Liver (tissue), 8 donors: ENCODE measurements at regions not wholly inside any gene's neighbourhood (a gene's known extent, or its start where the extent isn't known, plus 50 kb on each side); places are given as distances from the start of the nearest gene placed in this dataset.

Experiments
- DNase-seq: peaks from one replicate; pipeline ENCODE4 v3.0.0-alpha.2; 2017; ENCODE audit warnings: low spot score
- H3K27ac ChIP-seq, 2 donors: one replicate each; pipeline ENCODE4 v1.7.0; 2013; ENCODE audit warnings: inconsistent platforms in 2 of 2, low read length in 2 of 2, control low read depth in 1 of 2, low read depth in 1 of 2, mild to moderate bottlenecking in 1 of 2
- H3K27me3 ChIP-seq, 4 donors: one replicate each; pipeline versions ENCODE4 v1.6.1 to v1.7.0; 2013; ENCODE audit warnings: low read length in 3 of 4, inconsistent platforms in 1 of 4, mild to moderate bottlenecking in 1 of 4, moderate library complexity in 1 of 4; ENCODE audit not compliant: control insufficient read depth in 4 of 4, insufficient read depth in 4 of 4
- H3K36me3 ChIP-seq, 4 donors: one replicate each; pipeline versions ENCODE4 v1.6.1 to v1.7.0; 2013; ENCODE audit warnings: low read length in 3 of 4, mild to moderate bottlenecking in 3 of 4, low read depth in 1 of 4, moderate library complexity in 1 of 4; ENCODE audit not compliant: control insufficient read depth in 4 of 4, insufficient read depth in 3 of 4
- H3K4me1 ChIP-seq, 4 donors: one replicate each; pipeline versions ENCODE4 v1.6.1 to v1.7.0; 2013; ENCODE audit warnings: low read length in 3 of 4, mild to moderate bottlenecking in 3 of 4, moderate library complexity in 1 of 4; ENCODE audit not compliant: control insufficient read depth in 4 of 4, insufficient read depth in 4 of 4
- H3K4me3 ChIP-seq, 3 donors: one replicate each; pipeline versions ENCODE4 v1.6.1 to v1.7.0; 2013; ENCODE audit warnings: low read length in 3 of 3, control low read depth in 1 of 3, low read depth in 1 of 3, mild to moderate bottlenecking in 1 of 3
- H3K9ac ChIP-seq, 2 donors: one replicate each; pipeline ENCODE4 v1.7.0; 2013; ENCODE audit warnings: low read length in 2 of 2, mild to moderate bottlenecking in 2 of 2, moderate library complexity in 2 of 2, control low read depth in 1 of 2, low read depth in 1 of 2
- H3K9me3 ChIP-seq, 4 donors: one replicate each; pipeline versions ENCODE4 v1.6.1 to v1.7.0; 2013; ENCODE audit warnings: low read length in 3 of 4; ENCODE audit not compliant: control insufficient read depth in 4 of 4
- EGR1 ChIP-seq, 2 donors: IDR thresholded peaks; 2 replicates each; pipeline ENCODE4 v1.6.1; 2016 to 2018; ENCODE audit warnings: antibody characterized with exemption in 2 of 2, low read depth in 2 of 2
- FOXA1 ChIP-seq: IDR thresholded peaks from 2 replicates; pipeline ENCODE4 v1.6.1; 2016; ENCODE audit warnings: antibody characterized with exemption
- FOXA2 ChIP-seq: IDR thresholded peaks from 2 replicates; pipeline ENCODE4 v1.6.1; 2016; ENCODE audit warnings: antibody characterized with exemption
- GABPA ChIP-seq, 2 donors: IDR thresholded peaks in 1 of 2; conservative IDR thresholded peaks in 1 of 2; 2 replicates each; pipeline ENCODE4 v1.6.1; 2016; ENCODE audit warnings: antibody characterized with exemption in 2 of 2, mild to moderate bottlenecking in 1 of 2, moderate library complexity in 1 of 2
- HNF4A ChIP-seq, 2 donors: conservative IDR thresholded peaks; 2 replicates each; pipeline ENCODE4 v1.6.1; 2016; ENCODE audit warnings: antibody characterized with exemption in 2 of 2, mild to moderate bottlenecking in 2 of 2
- HNF4G ChIP-seq: IDR thresholded peaks from 2 replicates; pipeline ENCODE4 v1.6.1; 2016; ENCODE audit warnings: antibody characterized with exemption
- JUND ChIP-seq, 2 donors: IDR thresholded peaks; 2 replicates each; pipeline ENCODE4 v1.6.1; 2016; ENCODE audit warnings: antibody characterized with exemption in 2 of 2
- NR2F2 ChIP-seq: IDR thresholded peaks from 2 replicates; pipeline ENCODE4 v1.6.1; 2016; ENCODE audit warnings: antibody characterized with exemption
- RAD21 ChIP-seq, 2 donors: IDR thresholded peaks; 2 replicates each; pipeline ENCODE4 v1.6.1; 2016; ENCODE audit warnings: antibody characterized with exemption in 2 of 2, mild to moderate bottlenecking in 2 of 2
- RXRA ChIP-seq, 2 donors: IDR thresholded peaks; 2 replicates each; pipeline ENCODE4 v1.6.1; 2017 to 2018; ENCODE audit warnings: antibody characterized with exemption in 2 of 2, mild to moderate bottlenecking in 1 of 2
- SP1 ChIP-seq: IDR thresholded peaks from 2 replicates; pipeline ENCODE4 v1.6.1; 2018; ENCODE audit warnings: antibody characterized with exemption, mild to moderate bottlenecking
- TAF1 ChIP-seq: conservative IDR thresholded peaks from 2 replicates; pipeline ENCODE4 v1.6.1; 2016; ENCODE audit warnings: antibody characterized with exemption, mild to moderate bottlenecking
- YY1 ChIP-seq: IDR thresholded peaks from 2 replicates; pipeline ENCODE4 v1.6.1; 2016; ENCODE audit warnings: antibody characterized with exemption, mild to moderate bottlenecking
- WGBS: extraction: QIAGEN DNeasy Blood & Tissue Kit; methylation state at CpG from one replicate; pipeline ENCODE4 v1.1.7; 2013; 5-methylcytosine and 5-hydroxymethylcytosine counted together
- TF ChIP-seq, protein P1 (sequence below): IDR thresholded peaks from 2 replicates; pipeline ENCODE4 v1.6.1; 2016; ENCODE audit warnings: antibody characterized with exemption
- TF ChIP-seq, protein P2 (sequence below): IDR thresholded peaks from 2 replicates; pipeline ENCODE4 v1.6.1; 2016; ENCODE audit warnings: antibody characterized with exemption, mild to moderate bottlenecking
- TF ChIP-seq, protein P3 (sequence below): IDR thresholded peaks from 2 replicates; pipeline ENCODE4 v1.6.1; 2016; ENCODE audit warnings: antibody characterized with exemption
- TF ChIP-seq, protein P4 (sequence below): IDR thresholded peaks from 2 replicates; pipeline ENCODE4 v1.6.1; 2016; ENCODE audit warnings: antibody characterized with exemption
- TF ChIP-seq, protein P5 (sequence below): fragments of 150-350 bp; IDR thresholded peaks from 2 replicates; pipeline ENCODE4 v1.5.1; 2017; ENCODE audit warnings: improper control_type of control experiment, low read depth, low read length; ENCODE audit not compliant: missing input control
- donor health status: healthy.
- donor health status: healthy.
- donor health status: healthy.
- donor health status: healthy.
- donor health status: healthy.

DNA sequence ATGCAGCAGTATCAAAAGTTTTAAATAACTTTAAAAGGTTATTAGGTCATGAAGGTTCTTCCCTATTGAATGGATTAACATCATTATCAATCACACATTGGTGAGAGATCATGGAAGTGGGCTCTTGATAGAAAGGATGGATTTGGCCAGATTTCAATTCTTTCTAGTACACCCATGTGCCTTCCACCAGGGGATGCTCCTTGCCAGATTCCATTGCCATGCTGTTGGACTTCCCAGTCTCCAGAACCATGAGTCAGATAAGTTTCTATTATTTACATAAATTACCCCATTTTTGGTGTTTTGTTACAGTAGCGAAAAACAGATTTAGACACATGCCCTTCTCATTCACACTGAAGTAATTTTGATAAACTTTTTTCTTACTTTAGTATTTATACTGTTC lies 1010.6 kb upstream of the C9orf72 start:
- no peak overlapping the region for H3K9ac ChIP-seq
- H3K4me1 ChIP-seq, result no peaks in the 10 kb centered on the region
- no peaks in the 10 kb centered on the region for H3K27me3 ChIP-seq
- no peaks in the 10 kb centered on the region for H3K9me3 ChIP-seq
- no peak overlapping the region for H3K27ac ChIP-seq
- TF ChIP-seq FOXA2, result no peak
- 69% methylated on average over 1 of the region's 1 CpG for WGBS
- no peak overlapping the region for H3K4me3 ChIP-seq
- no peak for DNase-seq
- no peaks in the 10 kb centered on the region for H3K36me3 ChIP-seq

DNA sequence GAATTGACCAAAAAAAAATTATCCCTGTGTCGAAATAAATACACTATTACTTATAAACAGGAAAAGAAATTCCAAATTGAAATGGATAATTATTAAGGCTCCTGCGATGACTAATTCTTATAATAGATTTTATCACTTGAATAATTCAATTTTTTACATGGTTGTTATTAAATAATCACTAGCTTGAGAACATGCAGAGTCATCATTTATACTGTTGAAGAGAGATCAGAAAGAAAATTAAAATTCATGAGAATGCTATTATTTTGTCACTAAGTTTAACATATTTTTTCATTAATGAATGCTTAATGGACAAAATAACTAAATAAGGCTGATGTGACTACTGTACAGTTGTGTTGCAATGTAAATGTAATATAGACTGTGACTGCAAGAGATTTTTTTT lies 1011.3 kb upstream of the C9orf72 start:
- H3K9me3 ChIP-seq, result no peaks in the 10 kb centered on the region
- 38% methylated on average over 2 of the region's 2 CpGs for WGBS
- no peak overlapping the region for H3K4me3 ChIP-seq
- DNase-seq, result no peak
- no peaks in the 10 kb centered on the region for H3K4me1 ChIP-seq
- TF ChIP-seq, protein P1, sequence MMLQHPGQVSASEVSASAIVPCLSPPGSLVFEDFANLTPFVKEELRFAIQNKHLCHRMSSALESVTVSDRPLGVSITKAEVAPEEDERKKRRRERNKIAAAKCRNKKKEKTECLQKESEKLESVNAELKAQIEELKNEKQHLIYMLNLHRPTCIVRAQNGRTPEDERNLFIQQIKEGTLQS, result no peak
- TF ChIP-seq TAF1, result no peak
- TF ChIP-seq FOXA2, result no peak
- TF ChIP-seq FOXA1, result no peak
- TF ChIP-seq NR2F2, result no peak
- TF ChIP-seq SP1, result no peak
- TF ChIP-seq, protein P2, sequence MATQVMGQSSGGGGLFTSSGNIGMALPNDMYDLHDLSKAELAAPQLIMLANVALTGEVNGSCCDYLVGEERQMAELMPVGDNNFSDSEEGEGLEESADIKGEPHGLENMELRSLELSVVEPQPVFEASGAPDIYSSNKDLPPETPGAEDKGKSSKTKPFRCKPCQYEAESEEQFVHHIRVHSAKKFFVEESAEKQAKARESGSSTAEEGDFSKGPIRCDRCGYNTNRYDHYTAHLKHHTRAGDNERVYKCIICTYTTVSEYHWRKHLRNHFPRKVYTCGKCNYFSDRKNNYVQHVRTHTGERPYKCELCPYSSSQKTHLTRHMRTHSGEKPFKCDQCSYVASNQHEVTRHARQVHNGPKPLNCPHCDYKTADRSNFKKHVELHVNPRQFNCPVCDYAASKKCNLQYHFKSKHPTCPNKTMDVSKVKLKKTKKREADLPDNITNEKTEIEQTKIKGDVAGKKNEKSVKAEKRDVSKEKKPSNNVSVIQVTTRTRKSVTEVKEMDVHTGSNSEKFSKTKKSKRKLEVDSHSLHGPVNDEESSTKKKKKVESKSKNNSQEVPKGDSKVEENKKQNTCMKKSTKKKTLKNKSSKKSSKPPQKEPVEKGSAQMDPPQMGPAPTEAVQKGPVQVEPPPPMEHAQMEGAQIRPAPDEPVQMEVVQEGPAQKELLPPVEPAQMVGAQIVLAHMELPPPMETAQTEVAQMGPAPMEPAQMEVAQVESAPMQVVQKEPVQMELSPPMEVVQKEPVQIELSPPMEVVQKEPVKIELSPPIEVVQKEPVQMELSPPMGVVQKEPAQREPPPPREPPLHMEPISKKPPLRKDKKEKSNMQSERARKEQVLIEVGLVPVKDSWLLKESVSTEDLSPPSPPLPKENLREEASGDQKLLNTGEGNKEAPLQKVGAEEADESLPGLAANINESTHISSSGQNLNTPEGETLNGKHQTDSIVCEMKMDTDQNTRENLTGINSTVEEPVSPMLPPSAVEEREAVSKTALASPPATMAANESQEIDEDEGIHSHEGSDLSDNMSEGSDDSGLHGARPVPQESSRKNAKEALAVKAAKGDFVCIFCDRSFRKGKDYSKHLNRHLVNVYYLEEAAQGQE, result no peak
- TF ChIP-seq EGR1 (IDR thresholded peaks at IDR 0.05; ENCODE audit: low read depth in 2 of 2), result no peak
- TF ChIP-seq, protein P3, sequence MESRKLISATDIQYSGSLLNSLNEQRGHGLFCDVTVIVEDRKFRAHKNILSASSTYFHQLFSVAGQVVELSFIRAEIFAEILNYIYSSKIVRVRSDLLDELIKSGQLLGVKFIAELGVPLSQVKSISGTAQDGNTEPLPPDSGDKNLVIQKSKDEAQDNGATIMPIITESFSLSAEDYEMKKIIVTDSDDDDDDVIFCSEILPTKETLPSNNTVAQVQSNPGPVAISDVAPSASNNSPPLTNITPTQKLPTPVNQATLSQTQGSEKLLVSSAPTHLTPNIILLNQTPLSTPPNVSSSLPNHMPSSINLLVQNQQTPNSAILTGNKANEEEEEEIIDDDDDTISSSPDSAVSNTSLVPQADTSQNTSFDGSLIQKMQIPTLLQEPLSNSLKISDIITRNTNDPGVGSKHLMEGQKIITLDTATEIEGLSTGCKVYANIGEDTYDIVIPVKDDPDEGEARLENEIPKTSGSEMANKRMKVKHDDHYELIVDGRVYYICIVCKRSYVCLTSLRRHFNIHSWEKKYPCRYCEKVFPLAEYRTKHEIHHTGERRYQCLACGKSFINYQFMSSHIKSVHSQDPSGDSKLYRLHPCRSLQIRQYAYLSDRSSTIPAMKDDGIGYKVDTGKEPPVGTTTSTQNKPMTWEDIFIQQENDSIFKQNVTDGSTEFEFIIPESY, result no peak
- TF ChIP-seq RAD21 (IDR thresholded peaks at IDR 0.05), result no peak
- TF ChIP-seq HNF4G, result no peak
- no peak for TF ChIP-seq RXRA (IDR thresholded peaks at IDR 0.05)
- TF ChIP-seq HNF4A (conservative IDR thresholded peaks at IDR 0.05), result no peak
- no peak for TF ChIP-seq GABPA (IDR thresholded peaks at IDR 0.05 in 1 of 2, conservative IDR thresholded peaks at IDR 0.05 in 1 of 2)
- TF ChIP-seq, protein P4, sequence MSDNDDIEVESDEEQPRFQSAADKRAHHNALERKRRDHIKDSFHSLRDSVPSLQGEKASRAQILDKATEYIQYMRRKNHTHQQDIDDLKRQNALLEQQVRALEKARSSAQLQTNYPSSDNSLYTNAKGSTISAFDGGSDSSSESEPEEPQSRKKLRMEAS, result no peak
- no peak for TF ChIP-seq JUND (IDR thresholded peaks at IDR 0.05)
- no peak for TF ChIP-seq YY1
- TF ChIP-seq, protein P5, sequence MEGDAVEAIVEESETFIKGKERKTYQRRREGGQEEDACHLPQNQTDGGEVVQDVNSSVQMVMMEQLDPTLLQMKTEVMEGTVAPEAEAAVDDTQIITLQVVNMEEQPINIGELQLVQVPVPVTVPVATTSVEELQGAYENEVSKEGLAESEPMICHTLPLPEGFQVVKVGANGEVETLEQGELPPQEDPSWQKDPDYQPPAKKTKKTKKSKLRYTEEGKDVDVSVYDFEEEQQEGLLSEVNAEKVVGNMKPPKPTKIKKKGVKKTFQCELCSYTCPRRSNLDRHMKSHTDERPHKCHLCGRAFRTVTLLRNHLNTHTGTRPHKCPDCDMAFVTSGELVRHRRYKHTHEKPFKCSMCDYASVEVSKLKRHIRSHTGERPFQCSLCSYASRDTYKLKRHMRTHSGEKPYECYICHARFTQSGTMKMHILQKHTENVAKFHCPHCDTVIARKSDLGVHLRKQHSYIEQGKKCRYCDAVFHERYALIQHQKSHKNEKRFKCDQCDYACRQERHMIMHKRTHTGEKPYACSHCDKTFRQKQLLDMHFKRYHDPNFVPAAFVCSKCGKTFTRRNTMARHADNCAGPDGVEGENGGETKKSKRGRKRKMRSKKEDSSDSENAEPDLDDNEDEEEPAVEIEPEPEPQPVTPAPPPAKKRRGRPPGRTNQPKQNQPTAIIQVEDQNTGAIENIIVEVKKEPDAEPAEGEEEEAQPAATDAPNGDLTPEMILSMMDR, result no peak
- H3K9ac ChIP-seq, result no peak overlapping the region
- H3K27me3 ChIP-seq, result no peaks in the 10 kb centered on the region
- H3K36me3 ChIP-seq, result no peaks in the 10 kb centered on the region
- no peak overlapping the region for H3K27ac ChIP-seq
